WTC11 (cell line): ENCODE measurements at regions not wholly inside any gene's neighbourhood (a gene's known extent, or its start where the extent isn't known, plus 50 kb on each side); places are given as distances from the start of the nearest gene placed in this dataset.

Source experiments
- CTCF ChIP-seq: fragments of 200-600 bp; IDR thresholded peaks from 2 replicates; pipeline ENCODE4 v1.8.0; 2022; ENCODE audit warnings: antibody characterized with exemption
- ESRRA ChIP-seq: sonication (generic); formaldehyde crosslinking; IDR thresholded peaks from 2 replicates; pipeline ENCODE4 v1.8.1; 2022; ENCODE audit warnings: mild to moderate bottlenecking, missing genetic modification reagents, borderline replicate concordance
- FOXK1 ChIP-seq: sonication (generic); formaldehyde crosslinking; IDR thresholded peaks from 2 replicates; pipeline ENCODE4 v1.8.0; 2022; ENCODE audit warnings: mild to moderate bottlenecking, moderate library complexity, missing genetic modification reagents
- GABPB1 ChIP-seq: sonication (generic); formaldehyde crosslinking; IDR thresholded peaks from 2 replicates; pipeline ENCODE4 v1.8.1; 2023; ENCODE audit warnings: mild to moderate bottlenecking, missing genetic modification reagents
- GRHL2 ChIP-seq: fragments of 250-450 bp; sonication (Bioruptor Pico); IDR thresholded peaks from 2 replicates; pipeline ENCODE4 v1.8.0; 2022; ENCODE audit warnings: mild to moderate bottlenecking, moderate library complexity; ENCODE audit not compliant: insufficient replicate concordance, severe bottlenecking
- MAX ChIP-seq: sonication (generic); formaldehyde crosslinking; IDR thresholded peaks from 2 replicates; pipeline ENCODE4 v1.8.0; 2022; ENCODE audit warnings: mild to moderate bottlenecking, missing genetic modification reagents
- TEAD4 ChIP-seq: sonication (generic); formaldehyde crosslinking; IDR thresholded peaks from 2 replicates; pipeline ENCODE4 v1.8.0; 2022; ENCODE audit warnings: mild to moderate bottlenecking, missing genetic modification reagents
- TF ChIP-seq, protein P1 (sequence below): sonication (generic); formaldehyde crosslinking; IDR thresholded peaks from 2 replicates; pipeline ENCODE4 v1.8.1; 2022; ENCODE audit warnings: low read depth, missing genetic modification reagents, borderline replicate concordance

- TF ChIP-seq CTCF (no peak), FOXK1 (no peak), MAX (CRISPR knock-in tag) (no peak), TEAD4 (no peak), ESRRA (CRISPR knock-in tag) (no peak), GRHL2 (CRISPR knock-in tag) (no peak), GABPB1 (CRISPR knock-in tag) (no peak)
- TF ChIP-seq, protein P1, sequence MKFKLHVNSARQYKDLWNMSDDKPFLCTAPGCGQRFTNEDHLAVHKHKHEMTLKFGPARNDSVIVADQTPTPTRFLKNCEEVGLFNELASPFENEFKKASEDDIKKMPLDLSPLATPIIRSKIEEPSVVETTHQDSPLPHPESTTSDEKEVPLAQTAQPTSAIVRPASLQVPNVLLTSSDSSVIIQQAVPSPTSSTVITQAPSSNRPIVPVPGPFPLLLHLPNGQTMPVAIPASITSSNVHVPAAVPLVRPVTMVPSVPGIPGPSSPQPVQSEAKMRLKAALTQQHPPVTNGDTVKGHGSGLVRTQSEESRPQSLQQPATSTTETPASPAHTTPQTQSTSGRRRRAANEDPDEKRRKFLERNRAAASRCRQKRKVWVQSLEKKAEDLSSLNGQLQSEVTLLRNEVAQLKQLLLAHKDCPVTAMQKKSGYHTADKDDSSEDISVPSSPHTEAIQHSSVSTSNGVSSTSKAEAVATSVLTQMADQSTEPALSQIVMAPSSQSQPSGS (CRISPR knock-in tag), result no peak
Measured at GRCh38 chr11:130529366-130529765, 80.9 kb downstream of the ADAMTS15 start.
